ENCODE measurements at regions not wholly inside any gene's neighbourhood (a gene's known extent, or its start where the extent isn't known, plus 50 kb on each side); places are given as distances from the start of the nearest gene placed in this dataset.
"Not testable (repeated sequence)": the region's sequence is repeated elsewhere in the genome, so short reads cannot be mapped to it uniquely, and the experiment has no call there.

- not testable (repeated sequence) for H3K27ac Mint-ChIP-seq (ENCODE audit: unreplicated experiment); DNase-seq (ENCODE audit: low read depth, low spot score); H3K9me3 Mint-ChIP-seq; H3K4me1 Mint-ChIP-seq; H3K4me3 Mint-ChIP-seq; H3K36me3 Mint-ChIP-seq (ENCODE audit: low read depth); H3K27me3 Mint-ChIP-seq (ENCODE audit: low read depth)
These were observed 341.7 kb downstream of the CACNA1B start for GRCh38 chr9:138219249-138219648.

DNA sequence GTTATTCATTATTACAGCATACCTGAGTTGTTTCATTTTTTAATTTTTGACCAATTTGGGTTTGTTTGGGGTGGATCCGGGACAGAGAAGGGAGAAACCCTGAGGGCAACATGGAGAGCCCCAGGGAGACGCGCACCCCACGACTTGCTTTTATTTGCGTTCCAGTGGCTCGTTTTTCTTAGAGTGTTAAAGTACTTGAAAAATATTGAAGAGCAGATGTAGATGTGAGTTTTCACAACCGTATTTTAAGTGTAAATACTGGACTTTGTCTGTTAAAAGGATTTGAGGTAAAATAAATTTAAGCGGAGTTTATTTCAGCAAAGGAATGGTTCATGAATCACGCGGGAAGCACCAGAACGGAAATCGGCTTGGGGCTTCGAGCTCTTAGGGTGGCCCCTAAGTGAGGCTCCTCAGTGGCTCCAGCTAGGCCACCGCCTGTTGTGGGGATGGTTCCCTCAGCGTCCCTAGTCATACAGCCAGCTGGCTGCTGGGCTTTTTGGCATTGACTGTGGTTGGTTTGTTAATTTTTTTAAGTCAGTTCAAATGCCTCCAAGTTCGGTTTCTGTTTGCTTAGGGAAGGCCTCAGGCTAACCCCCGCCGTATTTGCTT, 344.0 kb downstream of the CACNA1B start:
- H3K9me3 Mint-ChIP-seq; DNase-seq (ENCODE audit: low read depth, low spot score); H3K4me1 Mint-ChIP-seq; H3K36me3 Mint-ChIP-seq (ENCODE audit: low read depth); H3K27me3 Mint-ChIP-seq (ENCODE audit: low read depth); H3K27ac Mint-ChIP-seq (ENCODE audit: unreplicated experiment); H3K4me3 Mint-ChIP-seq: not testable (repeated sequence)

DNA sequence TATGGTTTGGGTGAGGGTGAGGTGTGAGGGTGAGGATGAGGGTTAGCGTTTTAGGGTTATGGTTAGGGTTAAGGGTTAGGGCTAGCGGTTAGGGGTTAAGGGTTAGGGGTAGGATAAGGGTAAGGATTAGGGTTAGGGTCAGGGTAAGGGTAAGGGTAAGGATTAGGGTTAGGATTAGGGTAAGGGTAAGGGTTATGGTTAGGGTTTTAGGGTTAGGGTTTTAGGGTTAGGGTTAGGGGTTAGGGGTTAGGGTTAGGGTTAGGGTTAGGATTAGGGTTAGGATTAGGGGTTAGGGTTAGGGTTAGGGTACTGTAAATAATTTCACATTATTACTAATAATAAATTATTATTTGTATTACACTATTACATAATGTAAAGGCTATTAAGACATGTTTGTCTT, 359.5 kb downstream of the CACNA1B start:
- DNase-seq (ENCODE audit: low read depth, low spot score); H3K27me3 Mint-ChIP-seq (ENCODE audit: low read depth); H3K9me3 Mint-ChIP-seq; H3K4me3 Mint-ChIP-seq; H3K36me3 Mint-ChIP-seq (ENCODE audit: low read depth); H3K4me1 Mint-ChIP-seq; H3K27ac Mint-ChIP-seq (ENCODE audit: unreplicated experiment): not testable (repeated sequence)

- DNase-seq (ENCODE audit: low read depth, low spot score); H3K9me3 Mint-ChIP-seq; H3K27ac Mint-ChIP-seq (ENCODE audit: unreplicated experiment); H3K4me3 Mint-ChIP-seq; H3K27me3 Mint-ChIP-seq (ENCODE audit: low read depth); H3K36me3 Mint-ChIP-seq (ENCODE audit: low read depth); H3K4me1 Mint-ChIP-seq: not testable (repeated sequence)
These were observed 405.3 kb downstream of the CACNA1B start for GRCh38 chr9:138282903-138283302.
